ENCODE measurements at regions not wholly inside any gene's neighbourhood (a gene's known extent, or its start where the extent isn't known, plus 50 kb on each side); places are given as distances from the start of the nearest gene placed in this dataset.
"Not testable (repeated sequence)": the region's sequence is repeated elsewhere in the genome, so short reads cannot be mapped to it uniquely, and the experiment has no call there.

GRCh38 chrX:45404206-45404605 is 203.5 kb upstream of the DIPK2B start:
- no peaks in the 10 kb centered on the region for H3K36me3 ChIP-seq (ENCODE audit: control insufficient read depth, insufficient read depth, low read length)
- H3K4me1 ChIP-seq (ENCODE audit: control insufficient read depth, insufficient read depth, low read length) = no peaks in the 10 kb centered on the region
- H3K27me3 ChIP-seq (ENCODE audit: control insufficient read depth, insufficient read depth, low read length) = no peaks in the 10 kb centered on the region
- intact Hi-C loops (cut with micrococcal nuclease; ENCODE audit: unreplicated experiment) (no loop called here), in situ Hi-C loops (cut with HindIII; ENCODE audit: low pct_unique_long_range_greater_than_20kb, low sequenced_read_pairs) (no loop called here)
- ATAC-seq (no peak), DNase-seq (ENCODE audit: low read depth, low spot score) (no peak)
- no peak overlapping the region for H3K4me3 ChIP-seq (ENCODE audit: low read depth in 2 of 2, low read length in 2 of 2)
- no peaks in the 10 kb centered on the region for H3K9me3 ChIP-seq (ENCODE audit: control insufficient read depth, insufficient read depth, low read depth, low read length)
- POLR2A ChIA-PET = no interaction called here
- no peak for TF ChIP-seq POLR2AphosphoS5 (IDR thresholded peaks at IDR 0.05; ENCODE audit: low read depth, low read length)
- TF ChIP-seq TCF7L2 (IDR thresholded peaks at IDR 0.05; ENCODE audit: low read depth, low read length) = no peak
- no peak for TF ChIP-seq REST (IDR thresholded peaks at IDR 0.05; ENCODE audit: insufficient read depth in 1 of 2, low read depth in 2 of 2, low read length in 1 of 2)
- TF ChIP-seq SIN3A (IDR thresholded peaks at IDR 0.05; ENCODE audit: borderline replicate concordance, insufficient read depth, low read depth, low read length) = no peak
- TF ChIP-seq CTCF (IDR thresholded peaks at IDR 0.05) = no peak
- no TSS peak for BruUV-seq (replicated peaks)
- H3K27ac ChIP-seq (ENCODE audit: low read length) = no peak overlapping the region
- CTCF ChIA-PET = no interaction called here

GRCh38 chrX:45401923-45402322 is 201.2 kb upstream of the DIPK2B start:
- POLR2A ChIA-PET = interaction anchor here (0.6 kb wide), 1 partner anchor 162 kb away, joined by 4 read pairs; no protein-coding TSS in a partner anchor
- intact Hi-C loops (cut with micrococcal nuclease; ENCODE audit: unreplicated experiment) (no loop called here), in situ Hi-C loops (cut with HindIII; ENCODE audit: low pct_unique_long_range_greater_than_20kb, low sequenced_read_pairs) (no loop called here)
- H3K4me3 ChIP-seq (ENCODE audit: low read depth in 2 of 2, low read length in 2 of 2) = no peak overlapping the region
- no peak overlapping the region for H3K27ac ChIP-seq (ENCODE audit: low read length)
- no peaks in the 10 kb centered on the region for H3K9me3 ChIP-seq (ENCODE audit: control insufficient read depth, insufficient read depth, low read depth, low read length)
- TF ChIP-seq POLR2AphosphoS5 (IDR thresholded peaks at IDR 0.05; ENCODE audit: low read depth, low read length) = no peak
- TF ChIP-seq TCF7L2 (IDR thresholded peaks at IDR 0.05; ENCODE audit: low read depth, low read length) = no peak
- no peak for TF ChIP-seq CTCF (IDR thresholded peaks at IDR 0.05)
- TF ChIP-seq REST (IDR thresholded peaks at IDR 0.05; ENCODE audit: insufficient read depth in 1 of 2, low read depth in 2 of 2, low read length in 1 of 2) = no peak
- TF ChIP-seq SIN3A (IDR thresholded peaks at IDR 0.05; ENCODE audit: borderline replicate concordance, insufficient read depth, low read depth, low read length) = no peak
- ATAC-seq (no peak), DNase-seq (ENCODE audit: low read depth, low spot score) (no peak)
- no peaks in the 10 kb centered on the region for H3K36me3 ChIP-seq (ENCODE audit: control insufficient read depth, insufficient read depth, low read length)
- H3K4me1 ChIP-seq (ENCODE audit: control insufficient read depth, insufficient read depth, low read length) = no peaks in the 10 kb centered on the region
- no peaks in the 10 kb centered on the region for H3K27me3 ChIP-seq (ENCODE audit: control insufficient read depth, insufficient read depth, low read length)
- BruUV-seq (replicated peaks) = no TSS peak
- CTCF ChIA-PET = no interaction called here

- intact Hi-C loops (cut with micrococcal nuclease; ENCODE audit: unreplicated experiment); DNase-seq (ENCODE audit: low read depth, low spot score): not testable (repeated sequence)
These were observed 200.5 kb upstream of the DIPK2B start for GRCh38 chrX:45400951-45401725.

More at GRCh38 chrX:45400951-45401725, 200.5 kb upstream of the DIPK2B start:
- H3K4me1 ChIP-seq (ENCODE audit: control insufficient read depth, insufficient read depth, low read length); POLR2A ChIA-PET; H3K4me3 ChIP-seq (ENCODE audit: low read depth in 2 of 2, low read length in 2 of 2); H3K27me3 ChIP-seq (ENCODE audit: control insufficient read depth, insufficient read depth, low read length); ATAC-seq; BruUV-seq (replicated peaks); CTCF ChIA-PET; in situ Hi-C loops (cut with HindIII; ENCODE audit: low pct_unique_long_range_greater_than_20kb, low sequenced_read_pairs); H3K36me3 ChIP-seq (ENCODE audit: control insufficient read depth, insufficient read depth, low read length); H3K9me3 ChIP-seq (ENCODE audit: control insufficient read depth, insufficient read depth, low read depth, low read length); H3K27ac ChIP-seq (ENCODE audit: low read length): not testable (repeated sequence)

Data from Panc1 (cell line).